Panc1 (cell line): ENCODE measurements at regions not wholly inside any gene's neighbourhood (a gene's known extent, or its start where the extent isn't known, plus 50 kb on each side); places are given as distances from the start of the nearest gene placed in this dataset.

Experiments used
- ATAC-seq: fragments of 200-7000 bp; cut with Tn5 transposase; 2 replicates; pipeline ENCODE4 v1.9.1; 2020; ENCODE audit warnings: mild to moderate bottlenecking, moderate library complexity
- BruUV-seq: library from RNA; stranded (reverse); fragments of 400-500 nt; replicated peaks from 2 replicates; lab custom pipeline; 2021; lab: Mats Ljungman, UMichigan
- CTCF ChIA-PET: fragments of 300-600 bp; sonication (Branson Sonifier 250); formaldehyde crosslinking; loops from one replicate; lab custom pipeline; 2022; ENCODE audit warnings: antibody characterized with exemption; lab: Charles Lee
- POLR2A ChIA-PET: fragments of 300-600 bp; sonication (Branson Sonifier 250); formaldehyde crosslinking; loops from one replicate; lab custom pipeline; 2022; ENCODE audit warnings: antibody characterized with exemption; lab: Charles Lee
- DNase-seq: peaks from one replicate; pipeline ENCODE4 v3.0.0-alpha.2; 2010; ENCODE audit warnings: low read depth, low spot score
- H3K27ac ChIP-seq: 2 replicates; pipeline ENCODE4 v1.5.1; 2011; ENCODE audit warnings: mild to moderate bottlenecking, low read length, inconsistent platforms
- H3K27me3 ChIP-seq: fragments of 200-500 bp; sonication (Bioruptor generic); 2 replicates; pipeline ENCODE4 v1.6.0; 2014; ENCODE audit warnings: low read length, inconsistent platforms; ENCODE audit not compliant: control insufficient read depth, insufficient read depth
- H3K36me3 ChIP-seq: fragments of 200-500 bp; sonication (Bioruptor generic); 2 replicates; pipeline ENCODE4 v1.5.1; 2014; ENCODE audit warnings: inconsistent platforms, mild to moderate bottlenecking, low read length, moderate library complexity; ENCODE audit not compliant: control insufficient read depth, insufficient read depth
- H3K4me1 ChIP-seq: 2 replicates; pipeline ENCODE4 v1.5.1; 2011; ENCODE audit warnings: inconsistent platforms, mild to moderate bottlenecking, low read length, moderate library complexity; ENCODE audit not compliant: control insufficient read depth, insufficient read depth
- H3K4me3 ChIP-seq, 2 experiments: 2 replicates each; pipeline ENCODE4 v1.5.1; 2011 to 2012; ENCODE audit warnings: low read depth in 2 of 2, low read length in 2 of 2, mild to moderate bottlenecking in 2 of 2, inconsistent platforms in 1 of 2, moderate library complexity in 1 of 2
- H3K9me3 ChIP-seq: fragments of 200-500 bp; sonication (Bioruptor generic); 2 replicates; pipeline ENCODE4 v1.5.1; 2014; ENCODE audit warnings: low read depth, mild to moderate bottlenecking, inconsistent platforms, low read length, moderate library complexity; ENCODE audit not compliant: control insufficient read depth, insufficient read depth
- POLR2AphosphoS5 ChIP-seq: IDR thresholded peaks from 2 replicates; pipeline ENCODE4 v1.6.1; 2012; ENCODE audit warnings: mild to moderate bottlenecking, low read depth, low read length, moderate library complexity
- SIN3A ChIP-seq: IDR thresholded peaks from 2 replicates; pipeline ENCODE4 v1.6.1; 2012; ENCODE audit warnings: low read depth, mild to moderate bottlenecking, low read length, moderate library complexity, borderline replicate concordance; ENCODE audit not compliant: insufficient read depth
- TCF7L2 ChIP-seq: IDR thresholded peaks from 2 replicates; pipeline ENCODE4 v1.6.1; 2011; ENCODE audit warnings: mild to moderate bottlenecking, low read depth, low read length, inconsistent platforms
- in situ Hi-C: cut with HindIII; loops from 2 replicates; pipeline ENCODE4 v1.10.0; 2016; ENCODE audit warnings: low sequenced_read_pairs, low pct_unique_long_range_greater_than_20kb
- intact Hi-C: fragments of 100-400 bp; cut with micrococcal nuclease; formaldehyde crosslinking; loops from one replicate; pipeline ENCODE4 v1.10.0; 2022; ENCODE audit not compliant: unreplicated experiment
- TF ChIP-seq, protein P1 (sequence below), 2 experiments: IDR thresholded peaks; 2 replicates each; pipeline ENCODE4 v1.6.1; 2011 to 2012; ENCODE audit warnings: low read depth in 2 of 2, control low read depth in 1 of 2, low read length in 1 of 2, mild to moderate bottlenecking in 1 of 2, moderate library complexity in 1 of 2; ENCODE audit not compliant: insufficient read depth in 1 of 2
- TF ChIP-seq, protein P2 (sequence below): fragments of 450-650 bp; IDR thresholded peaks from 2 replicates; pipeline ENCODE4 v1.5.1; 2017; ENCODE audit warnings: mild to moderate bottlenecking

GRCh38 chr5:130975847-130976246 is 189.2 kb downstream of the HINT1 start:
- Histone ChIP-seq H3K36me3 (no peaks in the 10 kb centered on the region), H3K9me3 (no peaks in the 10 kb centered on the region), H3K4me3 (no peak overlapping the region), H3K27me3 (no peaks in the 10 kb centered on the region; the same call in 1 of the 2 replicates), H3K27ac (no peak overlapping the region), H3K4me1 (no peaks in the 10 kb centered on the region)
- no peak for DNase-seq
- ChIA-PET POLR2A (no interaction called here), CTCF (no interaction called here)
- in situ Hi-C loops (no loop called here), intact Hi-C loops (no loop called here)
- no TSS peak for BruUV-seq
- TF ChIP-seq SIN3A, result no peak
- no peak for TF ChIP-seq TCF7L2
- TF ChIP-seq POLR2AphosphoS5, result no peak
- TF ChIP-seq, protein P1, sequence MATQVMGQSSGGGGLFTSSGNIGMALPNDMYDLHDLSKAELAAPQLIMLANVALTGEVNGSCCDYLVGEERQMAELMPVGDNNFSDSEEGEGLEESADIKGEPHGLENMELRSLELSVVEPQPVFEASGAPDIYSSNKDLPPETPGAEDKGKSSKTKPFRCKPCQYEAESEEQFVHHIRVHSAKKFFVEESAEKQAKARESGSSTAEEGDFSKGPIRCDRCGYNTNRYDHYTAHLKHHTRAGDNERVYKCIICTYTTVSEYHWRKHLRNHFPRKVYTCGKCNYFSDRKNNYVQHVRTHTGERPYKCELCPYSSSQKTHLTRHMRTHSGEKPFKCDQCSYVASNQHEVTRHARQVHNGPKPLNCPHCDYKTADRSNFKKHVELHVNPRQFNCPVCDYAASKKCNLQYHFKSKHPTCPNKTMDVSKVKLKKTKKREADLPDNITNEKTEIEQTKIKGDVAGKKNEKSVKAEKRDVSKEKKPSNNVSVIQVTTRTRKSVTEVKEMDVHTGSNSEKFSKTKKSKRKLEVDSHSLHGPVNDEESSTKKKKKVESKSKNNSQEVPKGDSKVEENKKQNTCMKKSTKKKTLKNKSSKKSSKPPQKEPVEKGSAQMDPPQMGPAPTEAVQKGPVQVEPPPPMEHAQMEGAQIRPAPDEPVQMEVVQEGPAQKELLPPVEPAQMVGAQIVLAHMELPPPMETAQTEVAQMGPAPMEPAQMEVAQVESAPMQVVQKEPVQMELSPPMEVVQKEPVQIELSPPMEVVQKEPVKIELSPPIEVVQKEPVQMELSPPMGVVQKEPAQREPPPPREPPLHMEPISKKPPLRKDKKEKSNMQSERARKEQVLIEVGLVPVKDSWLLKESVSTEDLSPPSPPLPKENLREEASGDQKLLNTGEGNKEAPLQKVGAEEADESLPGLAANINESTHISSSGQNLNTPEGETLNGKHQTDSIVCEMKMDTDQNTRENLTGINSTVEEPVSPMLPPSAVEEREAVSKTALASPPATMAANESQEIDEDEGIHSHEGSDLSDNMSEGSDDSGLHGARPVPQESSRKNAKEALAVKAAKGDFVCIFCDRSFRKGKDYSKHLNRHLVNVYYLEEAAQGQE (IDR thresholded peaks at IDR 0.05; ENCODE audit: insufficient read depth in 1 of 2, low read depth in 2 of 2, low read length in 1 of 2), result no peak
- TF ChIP-seq, protein P2, sequence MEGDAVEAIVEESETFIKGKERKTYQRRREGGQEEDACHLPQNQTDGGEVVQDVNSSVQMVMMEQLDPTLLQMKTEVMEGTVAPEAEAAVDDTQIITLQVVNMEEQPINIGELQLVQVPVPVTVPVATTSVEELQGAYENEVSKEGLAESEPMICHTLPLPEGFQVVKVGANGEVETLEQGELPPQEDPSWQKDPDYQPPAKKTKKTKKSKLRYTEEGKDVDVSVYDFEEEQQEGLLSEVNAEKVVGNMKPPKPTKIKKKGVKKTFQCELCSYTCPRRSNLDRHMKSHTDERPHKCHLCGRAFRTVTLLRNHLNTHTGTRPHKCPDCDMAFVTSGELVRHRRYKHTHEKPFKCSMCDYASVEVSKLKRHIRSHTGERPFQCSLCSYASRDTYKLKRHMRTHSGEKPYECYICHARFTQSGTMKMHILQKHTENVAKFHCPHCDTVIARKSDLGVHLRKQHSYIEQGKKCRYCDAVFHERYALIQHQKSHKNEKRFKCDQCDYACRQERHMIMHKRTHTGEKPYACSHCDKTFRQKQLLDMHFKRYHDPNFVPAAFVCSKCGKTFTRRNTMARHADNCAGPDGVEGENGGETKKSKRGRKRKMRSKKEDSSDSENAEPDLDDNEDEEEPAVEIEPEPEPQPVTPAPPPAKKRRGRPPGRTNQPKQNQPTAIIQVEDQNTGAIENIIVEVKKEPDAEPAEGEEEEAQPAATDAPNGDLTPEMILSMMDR, result no peak
- no peak for ATAC-seq

GRCh38 chr5:130975299-130975698 is 189.8 kb downstream of the HINT1 start:
- DNase-seq (no peak), ATAC-seq (no peak)
- CTCF ChIA-PET, result no interaction called here
- TF ChIP-seq POLR2AphosphoS5, result no peak
- in situ Hi-C loops, result no loop called here
- no peaks in the 10 kb centered on the region; the same call in 1 of the 2 replicates for H3K27me3 ChIP-seq
- H3K36me3 ChIP-seq, result no peaks in the 10 kb centered on the region
- no peak overlapping the region for H3K27ac ChIP-seq
- H3K4me3 ChIP-seq, result no peak overlapping the region
- no peaks in the 10 kb centered on the region for H3K4me1 ChIP-seq
- BruUV-seq, result no TSS peak
- no peaks in the 10 kb centered on the region for H3K9me3 ChIP-seq
- intact Hi-C loops, result no loop called here
- POLR2A ChIA-PET, result no interaction called here

DNA sequence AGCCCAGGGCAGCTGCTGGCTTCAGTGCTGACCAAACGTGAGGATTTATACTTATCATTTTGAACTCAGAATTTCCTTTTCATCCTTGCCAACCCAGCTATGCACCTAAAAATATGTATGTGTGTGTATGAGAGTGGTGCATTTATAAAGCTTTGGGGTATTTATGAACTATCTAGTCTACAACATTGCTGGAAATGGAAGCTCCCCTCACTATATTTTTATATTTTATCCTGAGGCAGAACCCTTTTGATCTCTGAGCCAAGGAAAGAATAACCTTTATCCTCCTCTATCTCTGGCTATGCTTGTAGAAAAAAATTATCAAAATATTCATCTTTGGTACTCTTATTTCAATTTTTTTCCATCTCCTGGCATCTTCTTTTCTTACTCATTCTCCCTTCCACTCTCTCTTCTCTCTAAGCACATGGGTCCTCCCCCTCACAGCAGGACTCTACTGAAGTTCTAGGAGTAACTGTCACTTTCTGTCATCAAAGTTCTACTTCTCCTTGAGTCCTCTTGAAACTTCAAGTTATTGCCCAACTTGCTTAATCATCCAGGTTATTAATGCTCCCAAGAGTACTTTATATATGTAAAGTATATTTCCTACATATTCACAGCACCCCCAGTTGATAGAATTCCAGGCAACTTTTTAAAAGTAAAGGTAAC is 190.9 kb downstream of the HINT1 start:
- H3K4me1 ChIP-seq, result no peaks in the 10 kb centered on the region
- TF ChIP-seq TCF7L2 (no peak), POLR2AphosphoS5 (no peak), SIN3A (no peak)
- TF ChIP-seq, protein P1 (IDR thresholded peaks at IDR 0.05; ENCODE audit: insufficient read depth in 1 of 2, low read depth in 2 of 2, low read length in 1 of 2), result no peak
- H3K36me3 ChIP-seq, result no peaks in the 10 kb centered on the region
- no TSS peak for BruUV-seq
- POLR2A ChIA-PET, result no interaction called here
- in situ Hi-C loops (no loop called here), intact Hi-C loops (no loop called here)
- H3K27me3 ChIP-seq, result no peaks in the 10 kb centered on the region; the same call in 1 of the 2 replicates
- H3K4me3 ChIP-seq, result no peak overlapping the region
- CTCF ChIA-PET, result no interaction called here
- H3K27ac ChIP-seq, result no peak overlapping the region
- no peaks in the 10 kb centered on the region for H3K9me3 ChIP-seq
- no peak for DNase-seq
- ATAC-seq, result no peak
